ENCODE measurements at regions not wholly inside any gene's neighbourhood (a gene's known extent, or its start where the extent isn't known, plus 50 kb on each side); places are given as distances from the start of the nearest gene placed in this dataset.

GRCh38 chr9:78565481-78565880 lies 268.6 kb downstream of the PSAT1 start:
- TF ChIP-seq CTCF (IDR thresholded peaks at IDR 0.05; ENCODE audit: low read length) (no peak), EZH2 (optimal IDR thresholded peaks at IDR 0.05; ENCODE audit: low read depth, low read length) (no peak), EZH2phosphoT487 (IDR thresholded peaks at IDR 0.05; ENCODE audit: low read length) (no peak)
